GM18909 (cell line): ENCODE measurements at regions not wholly inside any gene's neighbourhood (a gene's known extent, or its start where the extent isn't known, plus 50 kb on each side); places are given as distances from the start of the nearest gene placed in this dataset.
"Not testable (repeated sequence)": the region's sequence is repeated elsewhere in the genome, so short reads cannot be mapped to it uniquely, and the experiment has no call there.

Source experiments
- ATAC-seq: cut with Tn5 transposase; IDR thresholded peaks from one replicate; pipeline ENCODE4 v1.9.1; 2021; ENCODE audit warnings: mild to moderate bottlenecking; ENCODE audit not compliant: unreplicated experiment, poor library complexity

GRCh38 chr12:126019385-126019784 is 954.1 kb downstream of the AACS start:
- no peak for ATAC-seq

- ATAC-seq: no peak
These were observed 956.4 kb downstream of the AACS start for GRCh38 chr12:126021675-126022074.

- no peak for ATAC-seq
These were observed 962.6 kb downstream of the AACS start for GRCh38 chr12:126027825-126028224.

GRCh38 chr12:126030573-126030972 is 965.3 kb downstream of the AACS start:
- ATAC-seq: no peak

- ATAC-seq: no peak
These were observed 968.5 kb downstream of the AACS start for GRCh38 chr12:126033751-126034150.

GRCh38 chr12:126036348-126036747 is 971.1 kb downstream of the AACS start:
- ATAC-seq: no peak

GRCh38 chr12:126038434-126038833 is 973.2 kb downstream of the AACS start:
- ATAC-seq: no peak

- no peak for ATAC-seq
These were observed 975.1 kb downstream of the AACS start for GRCh38 chr12:126040307-126040706.

GRCh38 chr12:126042286-126042685 is 977.1 kb downstream of the AACS start:
- no peak for ATAC-seq

- ATAC-seq: not testable (repeated sequence)
These were observed 984.3 kb downstream of the AACS start for GRCh38 chr12:126049501-126049900.

GRCh38 chr12:126051611-126052107 is 986.4 kb downstream of the AACS start:
- ATAC-seq: no peak

GRCh38 chr12:126055521-126055920 is 990.3 kb downstream of the AACS start:
- no peak for ATAC-seq

GRCh38 chr12:126061777-126062176 is 996.5 kb downstream of the AACS start:
- ATAC-seq: no peak

- no peak for ATAC-seq
These were observed 998.8 kb downstream of the AACS start for GRCh38 chr12:126064028-126064427.

GRCh38 chr12:126067626-126068329 is 1002.5 kb downstream of the AACS start:
- ATAC-seq: no peak

- ATAC-seq: no peak
These were observed 1004.4 kb downstream of the AACS start for GRCh38 chr12:126069549-126070165.

- ATAC-seq: no peak
These were observed 1011.3 kb downstream of the AACS start for GRCh38 chr12:126076515-126076914.

GRCh38 chr12:126083926-126084325 is 1018.7 kb downstream of the AACS start:
- ATAC-seq: no peak

- no peak for ATAC-seq
These were observed 1019.2 kb downstream of the AACS start for GRCh38 chr12:126084480-126084879.

GRCh38 chr12:126086242-126086641 is 1021.0 kb downstream of the AACS start:
- no peak for ATAC-seq

- no peak for ATAC-seq
These were observed 1022.5 kb downstream of the AACS start for GRCh38 chr12:126087692-126088091.

GRCh38 chr12:126093908-126094307 is 1028.7 kb downstream of the AACS start:
- ATAC-seq: no peak
